GM18907 (cell line): ENCODE measurements at regions not wholly inside any gene's neighbourhood (a gene's known extent, or its start where the extent isn't known, plus 50 kb on each side); places are given as distances from the start of the nearest gene placed in this dataset.
"Not testable (repeated sequence)": the region's sequence is repeated elsewhere in the genome, so short reads cannot be mapped to it uniquely, and the experiment has no call there.

ENCODE experiments used
- ATAC-seq: cut with Tn5 transposase; IDR thresholded peaks from one replicate; pipeline ENCODE4 v1.9.1; 2021; ENCODE audit warnings: mild to moderate bottlenecking, moderate library complexity; ENCODE audit not compliant: unreplicated experiment

DNA sequence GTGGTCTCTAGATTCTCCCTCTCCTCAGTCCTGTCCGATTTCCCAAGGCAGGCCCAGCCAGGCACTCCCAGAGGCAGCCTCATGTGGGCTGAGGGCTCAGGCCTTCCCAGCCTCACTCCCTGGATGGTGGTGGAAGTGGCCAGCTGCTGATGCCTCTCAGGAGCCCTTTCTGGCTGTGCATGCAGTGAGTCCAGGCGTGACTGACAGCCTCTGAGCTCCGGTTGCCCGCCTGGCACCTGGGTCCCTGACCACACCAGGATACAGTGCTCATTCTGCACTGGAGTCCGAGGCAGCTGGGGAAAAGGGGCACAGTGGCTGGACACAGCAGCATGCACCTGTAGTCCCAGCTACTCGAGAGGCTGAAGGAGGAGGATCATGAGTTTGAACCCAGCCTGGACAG lies 132.6 kb downstream of the CUL2 start:
- no peak for ATAC-seq

- ATAC-seq, result no peak
These were observed 133.4 kb downstream of the CUL2 start for GRCh38 chr10:34956756-34957155.

GRCh38 chr10:34955391-34955790 lies 134.8 kb downstream of the CUL2 start:
- no peak for ATAC-seq

- no peak for ATAC-seq
These were observed 136.0 kb downstream of the CUL2 start for GRCh38 chr10:34954142-34954541.

DNA sequence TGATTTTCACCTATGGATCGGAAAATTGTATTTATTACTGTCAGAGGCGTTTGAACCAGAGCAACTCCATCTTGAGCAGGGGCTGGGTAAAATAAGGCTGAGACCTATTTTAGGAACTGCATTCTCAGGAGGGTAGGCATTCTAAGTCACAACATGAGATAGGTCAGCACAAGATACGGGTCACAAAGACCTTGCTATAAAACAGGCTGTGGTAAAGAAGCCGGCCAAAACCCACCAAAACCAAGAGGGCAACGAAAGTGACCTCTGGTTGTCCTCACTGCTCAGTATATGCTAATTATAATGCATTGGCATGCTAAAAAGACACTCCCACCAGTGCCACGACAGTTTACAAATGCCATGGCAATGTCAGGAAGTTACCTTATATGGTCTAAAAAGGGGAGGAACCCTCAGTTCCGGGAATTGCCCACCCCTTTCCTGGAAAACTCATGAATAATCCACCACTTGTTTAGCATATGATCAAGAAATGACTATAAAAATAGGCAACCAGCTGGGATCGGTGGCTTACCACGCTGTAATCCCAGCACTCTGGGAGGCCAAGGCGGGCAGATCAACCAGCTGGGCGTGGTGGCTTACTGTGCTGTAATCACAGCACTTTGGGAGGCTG lies 136.3 kb upstream of the PARD3 start:
- not testable (repeated sequence) for ATAC-seq

DNA sequence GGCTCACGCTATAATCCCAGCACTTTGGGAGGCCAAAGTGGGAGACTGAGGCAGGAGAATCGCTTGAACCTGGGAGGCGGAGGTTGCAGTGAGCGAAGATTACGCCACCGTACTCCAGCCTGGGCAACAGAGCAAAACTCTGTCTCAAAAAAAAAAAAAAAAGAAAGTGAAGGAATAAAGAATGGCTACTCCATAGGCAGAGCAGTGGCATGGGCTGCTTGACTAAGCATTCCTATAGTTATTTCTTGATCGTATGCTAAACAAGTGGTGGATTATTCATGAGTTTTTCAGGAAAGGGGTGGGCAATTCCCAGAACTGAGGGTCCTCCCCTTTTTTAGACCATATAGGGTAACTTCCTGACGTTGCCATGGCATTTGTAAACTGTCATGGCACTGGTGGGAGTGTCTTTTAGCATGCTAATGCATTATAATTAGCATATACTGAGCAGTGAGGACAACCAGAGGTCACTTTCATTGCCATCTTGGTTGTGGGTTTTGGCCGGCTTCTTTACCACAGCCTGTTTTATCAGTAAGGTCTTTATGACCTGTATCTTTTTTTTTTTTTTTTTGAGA lies 130.9 kb upstream of the PARD3 start:
- not testable (repeated sequence) for ATAC-seq

- ATAC-seq, result peak; percentile 75
These were observed 126.6 kb upstream of the PARD3 start for GRCh38 chr10:34941471-34942357.

DNA sequence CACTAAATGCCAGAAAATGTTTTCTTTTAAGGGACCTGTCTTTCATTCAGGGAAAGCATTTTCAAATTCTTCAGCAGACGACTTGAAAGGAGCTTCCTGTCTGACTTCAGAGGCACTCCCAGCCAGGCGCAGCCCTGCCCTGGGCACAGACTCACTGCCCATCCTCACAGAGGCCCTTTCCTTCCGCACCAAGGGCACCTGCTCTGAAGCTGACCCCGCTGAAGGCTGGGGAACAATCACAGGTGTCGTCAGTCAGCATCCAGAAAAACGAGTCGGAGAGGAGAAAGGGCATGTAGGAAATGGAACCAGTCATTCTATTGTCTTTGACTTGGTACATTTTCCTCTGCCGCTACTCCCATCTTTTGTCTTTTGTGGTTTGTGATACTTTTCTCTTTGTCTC lies 125.3 kb upstream of the PARD3 start:
- no peak for ATAC-seq

DNA sequence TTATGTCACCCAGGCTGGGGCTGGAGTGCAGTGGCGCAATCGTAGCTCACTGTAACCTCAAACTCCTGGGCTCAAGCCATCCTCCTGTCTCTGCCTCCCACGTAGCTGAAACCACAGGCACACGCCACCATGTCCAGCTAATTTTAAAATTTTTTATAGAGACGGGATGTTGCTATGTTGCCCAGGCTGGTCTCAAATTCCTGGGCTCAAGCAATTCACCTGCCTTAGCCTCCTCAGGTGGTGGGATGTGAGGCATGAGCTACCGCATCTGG lies 123.2 kb upstream of the PARD3 start:
- ATAC-seq, result no peak

- not testable (repeated sequence) for ATAC-seq
These were observed 122.7 kb upstream of the PARD3 start for GRCh38 chr10:34937643-34938398.

DNA sequence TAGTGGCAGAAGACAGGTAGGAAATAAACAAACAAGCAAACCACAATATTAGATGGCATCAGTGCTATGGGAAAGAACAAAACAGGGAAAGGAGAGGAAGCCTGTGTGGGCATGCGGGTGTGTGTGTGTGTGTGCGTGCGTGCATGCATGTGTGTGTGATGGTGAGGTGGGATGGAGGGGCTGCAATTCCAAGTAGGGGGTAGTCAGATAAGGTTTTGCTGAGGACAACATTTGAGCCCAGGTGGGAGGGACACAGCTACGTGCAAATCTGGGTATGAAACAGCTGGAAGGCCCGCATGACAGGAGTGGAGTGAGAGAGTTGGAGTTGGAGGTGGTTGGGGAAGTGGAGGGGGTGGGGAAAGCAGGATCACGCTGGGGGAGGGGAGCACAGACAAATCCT lies 121.0 kb upstream of the PARD3 start:
- ATAC-seq, result no peak

GRCh38 chr10:34933676-34934075 lies 118.6 kb upstream of the PARD3 start:
- no peak for ATAC-seq

GRCh38 chr10:34932235-34932634 lies 117.1 kb upstream of the PARD3 start:
- ATAC-seq, result no peak

GRCh38 chr10:34931216-34931615 lies 116.1 kb upstream of the PARD3 start:
- ATAC-seq, result no peak

DNA sequence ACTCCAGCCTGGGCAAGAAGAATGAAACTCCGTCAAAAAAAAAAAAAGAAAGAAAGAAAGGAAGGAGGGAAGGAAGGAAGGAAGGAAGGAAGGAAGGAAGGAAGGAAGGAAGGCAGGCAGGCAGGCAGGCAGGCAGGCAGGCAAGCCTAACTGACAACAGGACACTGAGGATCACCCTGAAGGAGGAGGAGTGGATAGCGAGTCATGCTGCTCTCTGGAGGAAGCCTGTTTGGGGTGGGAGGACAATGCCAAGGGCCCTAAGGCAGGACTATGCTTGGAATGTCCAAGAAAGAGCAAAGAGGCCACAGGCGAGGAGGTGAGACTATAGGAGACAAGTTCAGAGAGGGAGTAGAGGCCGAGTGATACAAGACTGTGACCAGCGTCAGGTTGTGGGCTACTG lies 107.0 kb upstream of the PARD3 start:
- no peak for ATAC-seq

- ATAC-seq, result no peak
These were observed 105.5 kb upstream of the PARD3 start for GRCh38 chr10:34920578-34920977.

DNA sequence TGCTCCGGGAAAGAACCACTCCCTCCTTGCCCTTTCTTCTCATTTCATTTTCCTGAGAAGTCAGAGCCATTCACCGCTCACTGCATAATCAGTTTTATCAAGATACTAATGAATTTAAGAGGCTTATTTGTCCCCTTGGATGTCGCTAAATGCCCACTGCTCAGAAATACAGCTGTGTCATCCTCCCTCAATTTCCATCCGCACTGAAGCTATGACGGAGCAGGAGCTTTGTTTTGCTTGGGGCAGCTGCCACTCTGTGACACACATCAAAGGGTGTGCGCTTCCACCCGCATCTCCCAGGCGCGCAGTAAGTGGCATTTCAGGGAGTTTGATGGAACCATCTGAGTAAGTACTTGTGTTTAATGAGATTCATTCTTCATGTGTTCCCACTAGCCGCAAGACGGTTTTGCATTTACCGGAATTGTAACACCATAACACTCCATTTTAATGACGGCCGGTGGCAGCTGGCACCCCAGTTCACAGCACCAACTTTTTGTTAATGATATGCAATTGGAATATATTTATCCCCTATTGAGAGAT lies 103.8 kb upstream of the PARD3 start:
- ATAC-seq, result no peak

- ATAC-seq, result no peak
These were observed 103.1 kb upstream of the PARD3 start for GRCh38 chr10:34918060-34918775.

GRCh38 chr10:34916314-34916713 lies 101.2 kb upstream of the PARD3 start:
- no peak for ATAC-seq

GRCh38 chr10:34912771-34913170 lies 97.7 kb upstream of the PARD3 start:
- ATAC-seq, result no peak
